ENCODE measurements at regions not wholly inside any gene's neighbourhood (a gene's known extent, or its start where the extent isn't known, plus 50 kb on each side); places are given as distances from the start of the nearest gene placed in this dataset.

DNA sequence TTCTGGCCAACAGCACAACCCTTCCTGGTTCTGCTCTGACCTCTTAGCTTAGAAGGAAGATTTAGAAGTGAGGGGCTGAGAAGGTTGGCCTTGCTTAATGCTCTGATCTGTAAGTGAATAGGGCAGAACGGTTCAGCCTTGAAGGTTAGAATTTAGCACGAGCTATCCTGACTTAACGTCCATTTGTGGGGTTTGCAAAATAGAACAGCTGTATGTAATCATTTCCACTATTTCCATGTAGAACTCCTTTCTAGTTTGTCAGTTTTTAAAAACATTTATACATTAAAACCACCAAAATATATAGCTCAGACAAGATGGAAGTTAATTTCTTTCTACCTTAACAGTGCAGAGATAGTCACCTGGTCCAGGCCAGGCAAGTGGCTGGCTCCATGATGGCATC lies 89.9 kb downstream of the TBX19 start:
- Histone ChIP-seq H3K4me1 (ENCODE audit: insufficient read depth, low read length) (no peaks in the 10 kb centered on the region), H2AFZ (ENCODE audit: low read depth, low read length) (no peak overlapping the region), H3K9me3 (ENCODE audit: low read length) (no peaks in the 10 kb centered on the region), H3K27me3 (ENCODE audit: insufficient read depth, low read length) (no peaks in the 10 kb centered on the region), H3K36me3 (ENCODE audit: insufficient read depth, low read length) (no peaks in the 10 kb centered on the region), H3K4me3 (ENCODE audit: low read length) (no peak overlapping the region)

DNA sequence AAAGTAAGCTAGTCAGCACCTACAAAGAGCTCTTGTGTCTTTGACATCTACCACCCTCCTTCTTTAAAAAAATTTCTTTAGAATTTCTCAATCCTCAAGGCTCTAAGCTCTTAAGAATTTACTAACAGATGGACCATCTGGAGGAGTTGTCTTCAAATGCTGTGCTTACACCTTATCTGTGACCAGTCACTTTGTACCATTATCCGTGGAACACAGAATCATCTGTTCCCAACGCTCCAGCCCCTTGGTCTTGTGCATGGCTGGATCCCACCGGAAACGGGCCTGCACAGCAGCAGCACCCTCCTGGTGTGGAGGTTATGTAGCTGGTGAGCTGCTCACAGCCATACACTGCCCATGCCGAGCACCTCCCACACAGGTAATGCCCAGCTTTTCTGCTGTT lies 89.0 kb downstream of the TBX19 start:
- no peaks in the 10 kb centered on the region for H3K9me3 ChIP-seq (ENCODE audit: low read length)

DNA sequence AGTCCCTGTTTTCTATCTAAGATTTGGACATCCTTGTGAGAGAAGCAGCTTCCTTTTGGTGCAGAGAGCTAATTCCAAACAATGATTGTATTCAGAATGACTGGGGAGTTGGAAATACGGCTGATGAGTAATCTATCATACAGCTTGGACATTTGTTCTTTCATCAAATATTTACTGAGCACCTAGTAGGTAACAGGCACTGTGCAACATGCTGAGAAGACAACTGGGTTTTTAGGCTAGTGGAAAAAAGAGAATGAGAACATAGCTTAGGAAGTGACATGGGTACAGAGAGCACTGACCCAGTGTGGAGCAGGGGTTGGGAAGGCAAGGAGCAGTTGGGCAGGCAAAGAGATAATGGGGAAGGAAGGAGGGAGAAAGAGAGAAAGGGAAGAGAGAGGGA lies 87.5 kb downstream of the TBX19 start:
- H3K9me3 ChIP-seq (ENCODE audit: low read length) = no peaks in the 10 kb centered on the region
- H2AFZ ChIP-seq (ENCODE audit: low read depth, low read length) = no peak overlapping the region
- no peak overlapping the region for H3K4me3 ChIP-seq (ENCODE audit: low read length)
- H3K27me3 ChIP-seq (ENCODE audit: insufficient read depth, low read length) = peaks cover 3% of the 10 kb centered on the region
- no peaks in the 10 kb centered on the region for H3K36me3 ChIP-seq (ENCODE audit: insufficient read depth, low read length)
- no peaks in the 10 kb centered on the region for H3K4me1 ChIP-seq (ENCODE audit: insufficient read depth, low read length)

More for the DNA sequence above, 89.0 kb downstream of the TBX19 start:
- Histone ChIP-seq H2AFZ (ENCODE audit: low read depth, low read length) (no peak overlapping the region), H3K4me3 (ENCODE audit: low read length) (no peak overlapping the region), H3K36me3 (ENCODE audit: insufficient read depth, low read length) (no peaks in the 10 kb centered on the region), H3K27me3 (ENCODE audit: insufficient read depth, low read length) (no peaks in the 10 kb centered on the region), H3K4me1 (ENCODE audit: insufficient read depth, low read length) (no peaks in the 10 kb centered on the region)

- no peaks in the 10 kb centered on the region for H3K4me1 ChIP-seq (ENCODE audit: insufficient read depth, low read length)
- no peak overlapping the region for H3K4me3 ChIP-seq (ENCODE audit: low read length)
- H3K36me3 ChIP-seq (ENCODE audit: insufficient read depth, low read length) = no peaks in the 10 kb centered on the region
- H3K9me3 ChIP-seq (ENCODE audit: low read length) = no peaks in the 10 kb centered on the region
- peaks cover 3% of the 10 kb centered on the region for H3K27me3 ChIP-seq (ENCODE audit: insufficient read depth, low read length)
- no peak overlapping the region for H2AFZ ChIP-seq (ENCODE audit: low read depth, low read length)
Measured at GRCh38 chr1:168365719-168366479, 85.2 kb downstream of the TBX19 start.

Measured in neuron (in vitro differentiated cells).